Fibroblast of pulmonary artery (primary cell): ENCODE measurements at regions not wholly inside any gene's neighbourhood (a gene's known extent, or its start where the extent isn't known, plus 50 kb on each side); places are given as distances from the start of the nearest gene placed in this dataset.

ENCODE experiments used
- DNase-seq: peaks from one replicate; pipeline ENCODE4 v3.0.0-alpha.2; 2010; ENCODE audit warnings: low read depth
- H3K4me3 ChIP-seq: replicated peaks from 2 replicates; pipeline ENCODE4 v1.5.1; 2011; ENCODE audit warnings: low read depth, mild to moderate bottlenecking, control low read depth, low read length, moderate library complexity
- TF ChIP-seq, protein P1 (sequence below): IDR thresholded peaks from 2 replicates; pipeline ENCODE4 v1.5.1; 2011; ENCODE audit warnings: mild to moderate bottlenecking, control low read depth, low read length, inconsistent platforms; ENCODE audit errors: missing control alignments

GRCh38 chr9:118976160-118976559, 393.1 kb downstream of the BRINP1 start:
- no peak overlapping the region for H3K4me3 ChIP-seq
- TF ChIP-seq, protein P1, sequence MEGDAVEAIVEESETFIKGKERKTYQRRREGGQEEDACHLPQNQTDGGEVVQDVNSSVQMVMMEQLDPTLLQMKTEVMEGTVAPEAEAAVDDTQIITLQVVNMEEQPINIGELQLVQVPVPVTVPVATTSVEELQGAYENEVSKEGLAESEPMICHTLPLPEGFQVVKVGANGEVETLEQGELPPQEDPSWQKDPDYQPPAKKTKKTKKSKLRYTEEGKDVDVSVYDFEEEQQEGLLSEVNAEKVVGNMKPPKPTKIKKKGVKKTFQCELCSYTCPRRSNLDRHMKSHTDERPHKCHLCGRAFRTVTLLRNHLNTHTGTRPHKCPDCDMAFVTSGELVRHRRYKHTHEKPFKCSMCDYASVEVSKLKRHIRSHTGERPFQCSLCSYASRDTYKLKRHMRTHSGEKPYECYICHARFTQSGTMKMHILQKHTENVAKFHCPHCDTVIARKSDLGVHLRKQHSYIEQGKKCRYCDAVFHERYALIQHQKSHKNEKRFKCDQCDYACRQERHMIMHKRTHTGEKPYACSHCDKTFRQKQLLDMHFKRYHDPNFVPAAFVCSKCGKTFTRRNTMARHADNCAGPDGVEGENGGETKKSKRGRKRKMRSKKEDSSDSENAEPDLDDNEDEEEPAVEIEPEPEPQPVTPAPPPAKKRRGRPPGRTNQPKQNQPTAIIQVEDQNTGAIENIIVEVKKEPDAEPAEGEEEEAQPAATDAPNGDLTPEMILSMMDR = no peak
- DNase-seq = no peak

DNA sequence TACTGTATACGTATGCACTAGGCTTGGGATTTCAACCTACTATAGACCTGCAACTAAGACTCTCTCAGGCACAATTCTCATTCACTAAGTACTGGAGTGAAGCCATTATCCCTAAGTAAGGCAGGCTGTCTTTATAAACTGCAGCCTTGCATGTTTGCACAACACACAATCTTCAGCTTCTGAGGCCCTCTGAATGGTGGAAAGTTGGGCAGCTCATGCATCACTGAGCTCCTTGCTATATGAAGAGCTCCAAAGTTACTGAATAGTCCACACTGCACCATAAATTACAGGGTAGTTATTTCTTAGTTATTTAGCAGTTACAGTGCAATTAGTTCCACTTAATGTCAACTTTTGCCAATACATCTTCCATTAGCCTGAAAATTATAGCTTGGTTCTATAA, 384.6 kb downstream of the BRINP1 start:
- no peak overlapping the region for H3K4me3 ChIP-seq
- no peak for DNase-seq
- TF ChIP-seq, protein P1 = no peak

- H3K4me3 ChIP-seq = no peak overlapping the region
- DNase-seq = no peak
- TF ChIP-seq, protein P1 = no peak
Measured at GRCh38 chr9:118985851-118986250, 383.4 kb downstream of the BRINP1 start.

DNA sequence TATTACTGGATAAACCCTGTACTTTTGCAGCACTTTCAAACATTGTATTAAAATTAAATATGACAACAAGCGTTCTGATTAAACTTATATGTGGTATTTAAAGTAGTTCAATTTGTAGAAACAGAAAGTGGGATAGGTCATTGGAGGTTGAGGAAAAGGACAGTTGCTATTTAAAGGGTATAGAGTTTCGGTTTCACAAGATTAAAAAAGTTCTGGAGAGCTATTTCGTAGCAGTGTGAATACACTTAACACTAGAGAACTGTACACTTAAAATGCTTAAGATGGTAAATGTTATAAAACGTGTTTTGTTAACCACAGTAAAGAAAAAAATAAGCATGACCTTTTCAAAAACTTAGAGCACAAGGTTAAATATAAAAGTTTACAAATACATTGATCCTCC, 382.1 kb downstream of the BRINP1 start:
- no peak for DNase-seq
- no peak overlapping the region for H3K4me3 ChIP-seq
- TF ChIP-seq, protein P1 = no peak

DNA sequence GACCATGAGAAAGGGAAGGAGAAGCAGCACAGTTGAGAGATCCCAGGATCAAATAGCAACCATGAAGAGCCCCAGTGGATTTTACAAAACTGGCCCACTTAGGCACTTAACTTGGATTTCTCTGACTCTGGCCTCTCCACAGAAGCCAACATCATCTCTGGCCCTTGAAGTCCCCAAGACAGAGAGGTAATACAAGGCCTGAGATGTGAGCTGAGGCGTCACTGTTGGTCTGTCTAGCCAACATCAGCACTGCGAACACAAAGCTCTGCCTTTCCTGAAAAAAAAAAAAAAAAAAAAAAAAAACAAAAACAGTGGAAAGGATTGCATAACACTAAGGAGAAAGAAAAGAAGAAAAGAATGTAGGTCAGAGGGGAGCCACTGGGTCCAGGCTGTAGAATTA, 378.3 kb downstream of the BRINP1 start:
- DNase-seq = no peak
- H3K4me3 ChIP-seq = no peak overlapping the region
- TF ChIP-seq, protein P1 = no peak

GRCh38 chr9:118991366-118992285, 377.6 kb downstream of the BRINP1 start:
- TF ChIP-seq, protein P1 = no peak
- no peak for DNase-seq
- no peak overlapping the region for H3K4me3 ChIP-seq
